H1 (cell line): ENCODE measurements at regions not wholly inside any gene's neighbourhood (a gene's known extent, or its start where the extent isn't known, plus 50 kb on each side); places are given as distances from the start of the nearest gene placed in this dataset.

Source experiments
- EGR1 ChIP-seq: IDR thresholded peaks from 2 replicates; pipeline ENCODE4 v1.6.1; 2011; ENCODE audit warnings: low read depth, low read length, borderline replicate concordance
- EP300 ChIP-seq, 2 experiments: IDR thresholded peaks; 1 replicate in 1 of 2; 2 replicates in 1 of 2; pipeline ENCODE4 v1.6.1; 2011 to 2012; ENCODE audit warnings: low read depth in 2 of 2, low read length in 2 of 2, mild to moderate bottlenecking in 2 of 2, borderline replicate concordance in 1 of 2, inconsistent platforms in 1 of 2, moderate library complexity in 1 of 2
- FOSL1 ChIP-seq: IDR thresholded peaks from 2 replicates; pipeline ENCODE4 v1.6.1; 2011; ENCODE audit warnings: mild to moderate bottlenecking, low read depth, low read length, moderate library complexity; ENCODE audit not compliant: insufficient read depth
- HDAC6 ChIP-seq: IDR thresholded peaks from one replicate; pipeline ENCODE4 v1.7.1; 2012; ENCODE audit warnings: low read depth, mild to moderate bottlenecking, inconsistent platforms, low read length, moderate library complexity
- JUN ChIP-seq: IDR thresholded peaks from 2 replicates; pipeline ENCODE4 v1.6.1; 2011; ENCODE audit warnings: low read depth, mild to moderate bottlenecking, improper control_type of control experiment, low read length
- NRF1 ChIP-seq: IDR thresholded peaks from 2 replicates; pipeline ENCODE4 v1.6.1; 2011; ENCODE audit warnings: mild to moderate bottlenecking, low read depth, low read length, improper control_type of control experiment
- SAP30 ChIP-seq: fragments of 300-600 bp; sonication (generic); IDR thresholded peaks from 2 replicates; pipeline ENCODE4 v1.7.1; 2012; ENCODE audit warnings: low read length, moderate library complexity, mild to moderate bottlenecking, inconsistent platforms; ENCODE audit not compliant: insufficient read depth, insufficient replicate concordance
- SIX5 ChIP-seq: IDR thresholded peaks from 2 replicates; pipeline ENCODE4 v1.6.1; 2011; ENCODE audit warnings: mild to moderate bottlenecking, low read depth, low read length
- SP2 ChIP-seq: IDR thresholded peaks from 2 replicates; pipeline ENCODE4 v1.6.1; 2012; ENCODE audit warnings: mild to moderate bottlenecking, low read length, inconsistent platforms
- ZNF274 ChIP-seq: IDR thresholded peaks from 2 replicates; pipeline ENCODE4 v1.7.0; 2012; ENCODE audit warnings: low read length, borderline replicate concordance; ENCODE audit errors: extremely low read depth
- TF ChIP-seq, protein P1 (sequence below): fragments of 300-600 bp; sonication (generic); IDR thresholded peaks from 2 replicates; pipeline ENCODE4 v1.7.1; 2012; ENCODE audit warnings: low read length, moderate library complexity, mild to moderate bottlenecking, inconsistent platforms; ENCODE audit not compliant: insufficient replicate concordance
- TF ChIP-seq, protein P2 (sequence below): IDR thresholded peaks from 2 replicates; pipeline ENCODE4 v1.6.1; 2012; ENCODE audit warnings: inconsistent platforms

DNA sequence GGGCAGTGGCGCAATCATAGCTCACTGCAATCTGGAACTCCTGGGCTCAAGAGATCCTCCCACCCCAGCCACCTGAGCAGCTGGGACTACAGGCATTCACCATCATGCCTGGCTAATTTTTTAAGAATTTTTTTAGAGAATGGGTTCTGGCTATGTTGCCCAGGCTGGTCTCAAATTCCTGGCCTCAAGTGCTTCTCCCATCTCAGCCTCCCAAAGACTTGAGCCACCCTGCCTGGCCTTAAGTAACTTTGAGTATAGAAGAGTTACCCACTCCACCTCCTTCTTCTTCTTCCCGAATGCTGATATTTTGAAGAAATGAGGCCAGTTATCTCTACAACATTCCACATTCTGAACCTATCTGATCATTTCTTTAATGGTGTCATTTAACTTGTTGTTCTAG, 72.4 kb upstream of the WWC2 start (continued):
- TF ChIP-seq, protein P1, sequence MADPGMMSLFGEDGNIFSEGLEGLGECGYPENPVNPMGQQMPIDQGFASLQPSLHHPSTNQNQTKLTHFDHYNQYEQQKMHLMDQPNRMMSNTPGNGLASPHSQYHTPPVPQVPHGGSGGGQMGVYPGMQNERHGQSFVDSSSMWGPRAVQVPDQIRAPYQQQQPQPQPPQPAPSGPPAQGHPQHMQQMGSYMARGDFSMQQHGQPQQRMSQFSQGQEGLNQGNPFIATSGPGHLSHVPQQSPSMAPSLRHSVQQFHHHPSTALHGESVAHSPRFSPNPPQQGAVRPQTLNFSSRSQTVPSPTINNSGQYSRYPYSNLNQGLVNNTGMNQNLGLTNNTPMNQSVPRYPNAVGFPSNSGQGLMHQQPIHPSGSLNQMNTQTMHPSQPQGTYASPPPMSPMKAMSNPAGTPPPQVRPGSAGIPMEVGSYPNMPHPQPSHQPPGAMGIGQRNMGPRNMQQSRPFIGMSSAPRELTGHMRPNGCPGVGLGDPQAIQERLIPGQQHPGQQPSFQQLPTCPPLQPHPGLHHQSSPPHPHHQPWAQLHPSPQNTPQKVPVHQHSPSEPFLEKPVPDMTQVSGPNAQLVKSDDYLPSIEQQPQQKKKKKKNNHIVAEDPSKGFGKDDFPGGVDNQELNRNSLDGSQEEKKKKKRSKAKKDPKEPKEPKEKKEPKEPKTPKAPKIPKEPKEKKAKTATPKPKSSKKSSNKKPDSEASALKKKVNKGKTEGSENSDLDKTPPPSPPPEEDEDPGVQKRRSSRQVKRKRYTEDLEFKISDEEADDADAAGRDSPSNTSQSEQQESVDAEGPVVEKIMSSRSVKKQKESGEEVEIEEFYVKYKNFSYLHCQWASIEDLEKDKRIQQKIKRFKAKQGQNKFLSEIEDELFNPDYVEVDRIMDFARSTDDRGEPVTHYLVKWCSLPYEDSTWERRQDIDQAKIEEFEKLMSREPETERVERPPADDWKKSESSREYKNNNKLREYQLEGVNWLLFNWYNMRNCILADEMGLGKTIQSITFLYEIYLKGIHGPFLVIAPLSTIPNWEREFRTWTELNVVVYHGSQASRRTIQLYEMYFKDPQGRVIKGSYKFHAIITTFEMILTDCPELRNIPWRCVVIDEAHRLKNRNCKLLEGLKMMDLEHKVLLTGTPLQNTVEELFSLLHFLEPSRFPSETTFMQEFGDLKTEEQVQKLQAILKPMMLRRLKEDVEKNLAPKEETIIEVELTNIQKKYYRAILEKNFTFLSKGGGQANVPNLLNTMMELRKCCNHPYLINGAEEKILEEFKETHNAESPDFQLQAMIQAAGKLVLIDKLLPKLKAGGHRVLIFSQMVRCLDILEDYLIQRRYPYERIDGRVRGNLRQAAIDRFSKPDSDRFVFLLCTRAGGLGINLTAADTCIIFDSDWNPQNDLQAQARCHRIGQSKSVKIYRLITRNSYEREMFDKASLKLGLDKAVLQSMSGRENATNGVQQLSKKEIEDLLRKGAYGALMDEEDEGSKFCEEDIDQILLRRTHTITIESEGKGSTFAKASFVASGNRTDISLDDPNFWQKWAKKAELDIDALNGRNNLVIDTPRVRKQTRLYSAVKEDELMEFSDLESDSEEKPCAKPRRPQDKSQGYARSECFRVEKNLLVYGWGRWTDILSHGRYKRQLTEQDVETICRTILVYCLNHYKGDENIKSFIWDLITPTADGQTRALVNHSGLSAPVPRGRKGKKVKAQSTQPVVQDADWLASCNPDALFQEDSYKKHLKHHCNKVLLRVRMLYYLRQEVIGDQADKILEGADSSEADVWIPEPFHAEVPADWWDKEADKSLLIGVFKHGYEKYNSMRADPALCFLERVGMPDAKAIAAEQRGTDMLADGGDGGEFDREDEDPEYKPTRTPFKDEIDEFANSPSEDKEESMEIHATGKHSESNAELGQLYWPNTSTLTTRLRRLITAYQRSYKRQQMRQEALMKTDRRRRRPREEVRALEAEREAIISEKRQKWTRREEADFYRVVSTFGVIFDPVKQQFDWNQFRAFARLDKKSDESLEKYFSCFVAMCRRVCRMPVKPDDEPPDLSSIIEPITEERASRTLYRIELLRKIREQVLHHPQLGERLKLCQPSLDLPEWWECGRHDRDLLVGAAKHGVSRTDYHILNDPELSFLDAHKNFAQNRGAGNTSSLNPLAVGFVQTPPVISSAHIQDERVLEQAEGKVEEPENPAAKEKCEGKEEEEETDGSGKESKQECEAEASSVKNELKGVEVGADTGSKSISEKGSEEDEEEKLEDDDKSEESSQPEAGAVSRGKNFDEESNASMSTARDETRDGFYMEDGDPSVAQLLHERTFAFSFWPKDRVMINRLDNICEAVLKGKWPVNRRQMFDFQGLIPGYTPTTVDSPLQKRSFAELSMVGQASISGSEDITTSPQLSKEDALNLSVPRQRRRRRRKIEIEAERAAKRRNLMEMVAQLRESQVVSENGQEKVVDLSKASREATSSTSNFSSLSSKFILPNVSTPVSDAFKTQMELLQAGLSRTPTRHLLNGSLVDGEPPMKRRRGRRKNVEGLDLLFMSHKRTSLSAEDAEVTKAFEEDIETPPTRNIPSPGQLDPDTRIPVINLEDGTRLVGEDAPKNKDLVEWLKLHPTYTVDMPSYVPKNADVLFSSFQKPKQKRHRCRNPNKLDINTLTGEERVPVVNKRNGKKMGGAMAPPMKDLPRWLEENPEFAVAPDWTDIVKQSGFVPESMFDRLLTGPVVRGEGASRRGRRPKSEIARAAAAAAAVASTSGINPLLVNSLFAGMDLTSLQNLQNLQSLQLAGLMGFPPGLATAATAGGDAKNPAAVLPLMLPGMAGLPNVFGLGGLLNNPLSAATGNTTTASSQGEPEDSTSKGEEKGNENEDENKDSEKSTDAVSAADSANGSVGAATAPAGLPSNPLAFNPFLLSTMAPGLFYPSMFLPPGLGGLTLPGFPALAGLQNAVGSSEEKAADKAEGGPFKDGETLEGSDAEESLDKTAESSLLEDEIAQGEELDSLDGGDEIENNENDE, result no peak
- TF ChIP-seq NRF1, result no peak
- TF ChIP-seq SP2, result no peak
- TF ChIP-seq, protein P2, sequence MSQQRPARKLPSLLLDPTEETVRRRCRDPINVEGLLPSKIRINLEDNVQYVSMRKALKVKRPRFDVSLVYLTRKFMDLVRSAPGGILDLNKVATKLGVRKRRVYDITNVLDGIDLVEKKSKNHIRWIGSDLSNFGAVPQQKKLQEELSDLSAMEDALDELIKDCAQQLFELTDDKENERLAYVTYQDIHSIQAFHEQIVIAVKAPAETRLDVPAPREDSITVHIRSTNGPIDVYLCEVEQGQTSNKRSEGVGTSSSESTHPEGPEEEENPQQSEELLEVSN, result no peak
- TF ChIP-seq HDAC6, result no peak
- no peak for TF ChIP-seq SIX5
- no peak for TF ChIP-seq SAP30
- no peak for TF ChIP-seq JUN
- TF ChIP-seq EP300 (IDR thresholded peaks at IDR 0.05; ENCODE audit: borderline replicate concordance in 1 of 2, low read depth in 2 of 2, low read length in 2 of 2), result no peak
- no peak for TF ChIP-seq FOSL1
- no peak for TF ChIP-seq EGR1
- no peak for TF ChIP-seq ZNF274
